Lower leg skin (tissue), 3 donors: ENCODE measurements at regions not wholly inside any gene's neighbourhood (a gene's known extent, or its start where the extent isn't known, plus 50 kb on each side); places are given as distances from the start of the nearest gene placed in this dataset.

Experiments
- CTCF ChIP-seq, 3 donors: fragments of 450-650 bp; IDR thresholded peaks; one replicate each; pipeline ENCODE4 v1.5.1; 2016; ENCODE audit warnings: antibody characterized with exemption in 3 of 3, mild to moderate bottlenecking in 3 of 3, moderate library complexity in 2 of 3
- POLR2A ChIP-seq, 2 donors: fragments of 450-650 bp; IDR thresholded peaks; one replicate each; pipeline ENCODE4 v1.6.1; 2016 to 2017; ENCODE audit warnings: antibody characterized with exemption in 2 of 2, mild to moderate bottlenecking in 1 of 2, moderate library complexity in 1 of 2

- no peak for TF ChIP-seq CTCF (IDR thresholded peaks at IDR 0.05)
- TF ChIP-seq POLR2A (IDR thresholded peaks at IDR 0.05) = no peak
These were observed 552.8 kb downstream of the BRD1 start for GRCh38 chr22:49274754-49275380.
